SH-SY5Y (cell line): ENCODE measurements at regions not wholly inside any gene's neighbourhood (a gene's known extent, or its start where the extent isn't known, plus 50 kb on each side); places are given as distances from the start of the nearest gene placed in this dataset.

Source experiments
- GATA2 ChIP-seq: IDR thresholded peaks from 2 replicates; pipeline ENCODE4 v1.6.1; 2011; ENCODE audit warnings: mild to moderate bottlenecking, low read depth, low read length
- GATA3 ChIP-seq: IDR thresholded peaks from 2 replicates; pipeline ENCODE4 v1.6.1; 2011; ENCODE audit warnings: low read depth, mild to moderate bottlenecking, low read length, moderate library complexity

DNA sequence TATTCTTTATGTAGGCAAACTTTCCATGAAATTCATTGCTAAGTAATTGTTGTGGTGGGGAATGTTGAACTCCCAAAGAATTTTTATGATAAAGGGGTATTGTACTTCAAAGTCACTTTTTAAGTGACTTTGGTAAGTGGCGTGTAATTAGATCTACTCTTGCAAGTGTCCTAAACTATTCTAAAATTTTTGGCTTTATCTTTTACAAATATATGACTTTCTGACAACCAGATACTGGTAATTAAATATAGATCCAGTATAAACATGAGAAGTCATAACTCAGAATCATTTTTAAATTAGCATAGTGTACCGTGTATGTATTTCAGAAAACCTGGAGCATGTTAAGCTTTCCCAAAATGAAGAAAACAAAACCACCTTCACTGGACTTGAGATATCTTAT is 84.7 kb upstream of the HGF start:
- TF ChIP-seq GATA3 (no peak), GATA2 (no peak)
